ENCODE measurements at regions not wholly inside any gene's neighbourhood (a gene's known extent, or its start where the extent isn't known, plus 50 kb on each side); places are given as distances from the start of the nearest gene placed in this dataset.

DNA sequence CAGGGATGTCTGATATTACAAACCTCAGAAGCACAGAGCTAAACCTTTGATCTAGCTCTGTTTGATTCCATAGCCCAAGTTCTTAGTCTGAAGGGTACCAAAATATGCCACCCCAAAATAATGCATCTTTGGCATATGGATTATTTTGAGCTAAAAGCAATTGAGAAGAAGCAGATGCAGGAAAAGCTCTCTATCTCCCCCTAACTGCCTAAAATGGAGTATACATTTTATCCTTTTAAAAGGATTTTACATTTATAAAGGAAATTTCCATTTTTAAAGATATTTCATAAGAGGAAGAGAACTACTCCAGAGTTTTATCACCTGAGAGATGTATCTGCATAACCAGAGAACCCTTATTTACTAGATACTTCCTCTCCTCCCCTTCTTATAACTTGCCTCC is 158.7 kb downstream of the ZNF674 start:
- H3T11ph ChIP-seq (ENCODE audit: low read length), result no peak overlapping the region
- Mint-ChIP-seq H3K27ac (no peak overlapping the region), H3K9me3 (peaks cover 66 to 67% of the 10 kb centered on the region in 2 experiments), H3K27me3 (ENCODE audit: low read depth) (peaks cover 2% of the 10 kb centered on the region), H3K4me1 (0 out of 4 replicates have a peak, but pooled peaks cover 2 to 4% of the 10 kb centered on the region in 2 experiments), H3K36me3 (ENCODE audit: insufficient read depth in 1 of 3, low read depth in 3 of 3) (peaks cover 14 to 28% (median 15%) of the 10 kb centered on the region in 3 experiments), H3K4me3 (no peak overlapping the region)
- H3K27ac ChIP-seq (ENCODE audit: insufficient read length, low read depth, low read length), result no peak overlapping the region
- TF ChIP-seq, protein P1, sequence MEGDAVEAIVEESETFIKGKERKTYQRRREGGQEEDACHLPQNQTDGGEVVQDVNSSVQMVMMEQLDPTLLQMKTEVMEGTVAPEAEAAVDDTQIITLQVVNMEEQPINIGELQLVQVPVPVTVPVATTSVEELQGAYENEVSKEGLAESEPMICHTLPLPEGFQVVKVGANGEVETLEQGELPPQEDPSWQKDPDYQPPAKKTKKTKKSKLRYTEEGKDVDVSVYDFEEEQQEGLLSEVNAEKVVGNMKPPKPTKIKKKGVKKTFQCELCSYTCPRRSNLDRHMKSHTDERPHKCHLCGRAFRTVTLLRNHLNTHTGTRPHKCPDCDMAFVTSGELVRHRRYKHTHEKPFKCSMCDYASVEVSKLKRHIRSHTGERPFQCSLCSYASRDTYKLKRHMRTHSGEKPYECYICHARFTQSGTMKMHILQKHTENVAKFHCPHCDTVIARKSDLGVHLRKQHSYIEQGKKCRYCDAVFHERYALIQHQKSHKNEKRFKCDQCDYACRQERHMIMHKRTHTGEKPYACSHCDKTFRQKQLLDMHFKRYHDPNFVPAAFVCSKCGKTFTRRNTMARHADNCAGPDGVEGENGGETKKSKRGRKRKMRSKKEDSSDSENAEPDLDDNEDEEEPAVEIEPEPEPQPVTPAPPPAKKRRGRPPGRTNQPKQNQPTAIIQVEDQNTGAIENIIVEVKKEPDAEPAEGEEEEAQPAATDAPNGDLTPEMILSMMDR (conservative IDR thresholded peaks at IDR 0.05), result peak; percentile 44; the same call in 2 of the 3 replicates
- H3K23ac ChIP-seq (ENCODE audit: insufficient read length, low read depth, low read length), result no peak overlapping the region
- H2BK20ac ChIP-seq (ENCODE audit: low read depth, low read length, poor library complexity, severe bottlenecking), result no peak overlapping the region
- H3K23me2 ChIP-seq (ENCODE audit: insufficient read length, low read depth, low read length, poor library complexity, severe bottlenecking), result no peaks in the 10 kb centered on the region
- no peak overlapping the region for H2BK5ac ChIP-seq (ENCODE audit: insufficient read length, low read length)
- H3K27me3 ChIP-seq (ENCODE audit: insufficient read depth, low read length), result no peaks in the 10 kb centered on the region
- H2BK12ac ChIP-seq (ENCODE audit: insufficient read length, low read depth, low read length), result no peak overlapping the region
- no peak overlapping the region for H2AFZ ChIP-seq (ENCODE audit: low read length)
- no peak overlapping the region for H3K18ac ChIP-seq (ENCODE audit: insufficient read length, low read depth, low read length)
- H4K5ac ChIP-seq (ENCODE audit: insufficient read length, low read depth, low read length), result no peak overlapping the region
- no peak overlapping the region for H2AK5ac ChIP-seq (ENCODE audit: insufficient read length, low read length)
- no peak overlapping the region for H2BK120ac ChIP-seq (ENCODE audit: low read depth, low read length, poor library complexity, severe bottlenecking)
- H3K14ac ChIP-seq (ENCODE audit: insufficient read depth, low read length), result no peak overlapping the region
- no peak for DNase-seq
- H3K4me1 ChIP-seq (ENCODE audit: insufficient read depth, low read length), result no peaks in the 10 kb centered on the region
- no peak overlapping the region for H3K4ac ChIP-seq (ENCODE audit: low read depth, low read length)
- no peaks in the 10 kb centered on the region for H4K20me1 ChIP-seq (ENCODE audit: control insufficient read depth, insufficient read depth, insufficient read length)
- H3K4me2 ChIP-seq (ENCODE audit: insufficient read depth, insufficient read length, low read length), result no peak overlapping the region
- H3K79me2 ChIP-seq (ENCODE audit: insufficient read depth, low read length), result no peaks in the 10 kb centered on the region
- H3K9ac ChIP-seq (ENCODE audit: extremely low read depth, insufficient read length, low read length), result no peak overlapping the region
- H3K9me3 ChIP-seq (ENCODE audit: control insufficient read depth, low read depth, low read length), result peaks cover 15% of the 10 kb centered on the region
- H3K79me1 ChIP-seq (ENCODE audit: insufficient read depth, low read depth, low read length, poor library complexity, severe bottlenecking), result no peaks in the 10 kb centered on the region
- H2BK15ac ChIP-seq (ENCODE audit: low read depth, low read length), result no peak overlapping the region
- H3K56ac ChIP-seq (ENCODE audit: insufficient read length, low read depth, low read length), result no peak overlapping the region
- no peak overlapping the region for H4K91ac ChIP-seq (ENCODE audit: insufficient read length, low read depth, low read length)
- no peak overlapping the region for H4K8ac ChIP-seq (replicated peaks; ENCODE audit: insufficient read length, low read depth, low read length)
